A549 (cell line): ENCODE measurements at regions not wholly inside any gene's neighbourhood (a gene's known extent, or its start where the extent isn't known, plus 50 kb on each side); places are given as distances from the start of the nearest gene placed in this dataset.
A peak's percentile ranks its signal among the peaks of the same experiment; 100 is the strongest.

Source experiments
- ATAC-seq, 2 experiments: fragments of 200-7000 bp in 1 of 2; fragments of >200 bp in 1 of 2; cut with Nextera tagmentation in 1 of 2; cut with Tn5 transposase in 1 of 2; 3 replicates each; pipeline versions ENCODE4 v1.8.0 to v1.9.1; 2018 to 2020; ENCODE audit warnings: mild to moderate bottlenecking in 1 of 2, moderate library complexity in 1 of 2
- CTCF ChIA-PET: fragments of 300-600 bp; sonication (Branson Sonifier 250); formaldehyde crosslinking; extraction: SDS; loops from one replicate; lab custom pipeline; 2021; ENCODE audit warnings: antibody characterized with exemption, inconsistent platforms; lab: Yijun Ruan, JAX
- POLR2A ChIA-PET: fragments of 350-600 bp; formaldehyde crosslinking; extraction: SDS; loops from one replicate; lab custom pipeline; 2021; ENCODE audit warnings: antibody characterized with exemption, inconsistent platforms; lab: Yijun Ruan, JAX
- DNase-seq, 2 experiments: peaks; one replicate each; pipeline versions ENCODE4 v3.0.0 to v3.0.0-alpha.2; 2011 to 2016; ENCODE audit warnings: low read depth in 1 of 2, low spot score in 1 of 2
- FAIRE-seq: peaks from 2 replicates; lab custom pipeline; 2011; peaks lifted over from hg19 to GRCh38; lab: Jason Lieb, UNC
- H3K27ac ChIP-seq, 2 experiments: fragments of >200 bp; sonication (Bioruptor Twin); formaldehyde crosslinking; 3 replicates each; pipeline ENCODE4 v1.5.1; 2016 to 2017
- H3K4me1 ChIP-seq: fragments of >200 bp; sonication (Bioruptor Twin); formaldehyde crosslinking; 3 replicates; pipeline ENCODE4 v1.6.1; 2016
- H3K4me2 ChIP-seq: fragments of >200 bp; sonication (Bioruptor Twin); formaldehyde crosslinking; 3 replicates; pipeline ENCODE4 v1.6.1; 2016
- H3K4me3 ChIP-seq: fragments of >200 bp; sonication (Bioruptor Twin); formaldehyde crosslinking; 3 replicates; pipeline ENCODE4 v1.5.1; 2016
- H3K9me3 ChIP-seq: fragments of >200 bp; sonication (Bioruptor Twin); formaldehyde crosslinking; 3 replicates; pipeline ENCODE4 v1.6.1; 2016
- CBX2 ChIP-seq: fragments of 200-600 bp; sonication (generic); IDR thresholded peaks from 2 replicates; pipeline ENCODE4 v1.6.1; 2016; ENCODE audit warnings: low read depth, mild to moderate bottlenecking, borderline replicate concordance
- EHF ChIP-seq: fragments of 250-450 bp; sonication (Bioruptor Pico); IDR thresholded peaks from 2 replicates; pipeline ENCODE4 v1.5.0; 2020; ENCODE audit warnings: mild to moderate bottlenecking
- EHMT2 ChIP-seq: fragments of 200-600 bp; sonication (generic); IDR thresholded peaks from 2 replicates; pipeline ENCODE4 v1.6.1; 2016; ENCODE audit warnings: antibody characterized with exemption, low read depth, mild to moderate bottlenecking, moderate library complexity
- EP300 ChIP-seq, 2 experiments: fragments of >200 bp; sonication (Bioruptor Twin); formaldehyde crosslinking; IDR thresholded peaks; 2 replicates in 1 of 2; 3 replicates in 1 of 2; pipeline ENCODE4 v1.6.1; 2016 to 2017
- FOXS1 ChIP-seq: fragments of 250-450 bp; sonication (Bioruptor Pico); IDR thresholded peaks from 2 replicates; pipeline ENCODE4 v1.5.0; 2020; ENCODE audit warnings: mild to moderate bottlenecking, moderate library complexity
- HDAC2 ChIP-seq: fragments of 200-600 bp; sonication (generic); IDR thresholded peaks from 2 replicates; pipeline ENCODE4 v1.6.1; 2016
- HEYL ChIP-seq: fragments of 250-450 bp; sonication (Bioruptor Pico); IDR thresholded peaks from 2 replicates; pipeline ENCODE4 v1.8.0; 2021; ENCODE audit warnings: mild to moderate bottlenecking, moderate library complexity
- HMGXB4 ChIP-seq: fragments of 250-450 bp; sonication (Bioruptor Pico); IDR thresholded peaks from 2 replicates; pipeline ENCODE4 v1.5.0; 2021; ENCODE audit warnings: mild to moderate bottlenecking, moderate library complexity, borderline replicate concordance
- HOXA7 ChIP-seq: fragments of 250-450 bp; sonication (Bioruptor Pico); IDR thresholded peaks from 2 replicates; pipeline ENCODE4 v1.5.0; 2020; ENCODE audit warnings: mild to moderate bottlenecking, moderate library complexity
- JUNB ChIP-seq: fragments of >200 bp; sonication (Bioruptor Twin); formaldehyde crosslinking; IDR thresholded peaks from 2 replicates; pipeline ENCODE4 v1.6.1; 2016
- MAFK ChIP-seq: fragments of 450-650 bp; IDR thresholded peaks from 2 replicates; pipeline ENCODE4 v1.6.1; 2014; ENCODE audit not compliant: partially characterized antibody
- MAX ChIP-seq: IDR thresholded peaks from 2 replicates; pipeline ENCODE4 v1.6.1; 2012
- MYC ChIP-seq: IDR thresholded peaks from 2 replicates; pipeline ENCODE4 v1.6.1; 2012; ENCODE audit warnings: mild to moderate bottlenecking, inconsistent platforms, low read length, improper control_type of control experiment, borderline replicate concordance
- NFE2L2 ChIP-seq: fragments of 150-350 bp; conservative IDR thresholded peaks from 2 replicates; pipeline ENCODE4 v1.6.1; 2014; ENCODE audit warnings: low read length
- PHF8 ChIP-seq: fragments of 200-600 bp; sonication (generic); IDR thresholded peaks from 2 replicates; pipeline ENCODE4 v1.6.1; 2016; ENCODE audit warnings: low read depth, mild to moderate bottlenecking, antibody characterized with exemption, moderate library complexity, borderline replicate concordance
- RNF2 ChIP-seq: fragments of 200-600 bp; sonication (generic); IDR thresholded peaks from 2 replicates; pipeline ENCODE4 v1.6.1; 2016; ENCODE audit warnings: low read depth, mild to moderate bottlenecking, antibody characterized with exemption, moderate library complexity, borderline replicate concordance
- SMC3 ChIP-seq: fragments of >200 bp; sonication (Bioruptor Twin); formaldehyde crosslinking; IDR thresholded peaks from 3 replicates; pipeline ENCODE4 v1.6.1; 2018; ENCODE audit warnings: inconsistent platforms
- SREBF2 ChIP-seq: fragments of 450-650 bp; IDR thresholded peaks from 2 replicates; pipeline ENCODE4 v1.6.1; 2014; ENCODE audit warnings: mild to moderate bottlenecking, moderate library complexity
- TFCP2L1 ChIP-seq: fragments of 250-450 bp; sonication (Bioruptor Pico); IDR thresholded peaks from 2 replicates; pipeline ENCODE4 v1.5.0; 2021; ENCODE audit warnings: mild to moderate bottlenecking
- whole genome bisulfite sequencing: methylation state at CpG from one replicate; pipeline ENCODE4 v1.1.6; 2017; ENCODE audit errors: missing lambda C conversion rate; 5-methylcytosine and 5-hydroxymethylcytosine counted together
- TF ChIP-seq, protein P1 (sequence below): fragments of >200 bp; sonication (Bioruptor Twin); formaldehyde crosslinking; IDR thresholded peaks from 3 replicates; pipeline ENCODE4 v1.6.1; 2016
- TF ChIP-seq, protein P2 (sequence below): fragments of 450-650 bp; IDR thresholded peaks from 2 replicates; pipeline ENCODE4 v1.6.1; 2014; ENCODE audit warnings: antibody characterized with exemption
- TF ChIP-seq, protein P3 (sequence below): IDR thresholded peaks from 2 replicates; pipeline ENCODE4 v1.6.1; 2012; ENCODE audit warnings: low read depth, borderline replicate concordance
- TF ChIP-seq, protein P4 (sequence below): fragments of 150-350 bp; IDR thresholded peaks from 2 replicates; pipeline ENCODE4 v1.6.1; 2014; ENCODE audit warnings: low read depth, mild to moderate bottlenecking, low read length

- H3K4me2 ChIP-seq, result no peak overlapping the region
- H3K27ac ChIP-seq, result no peak overlapping the region
- no peaks in the 10 kb centered on the region; the same call in 2 of the 3 replicates for H3K9me3 ChIP-seq
- no peak for TF ChIP-seq HOXA7 (CRISPR knock-in tag)
- TF ChIP-seq, protein P1, sequence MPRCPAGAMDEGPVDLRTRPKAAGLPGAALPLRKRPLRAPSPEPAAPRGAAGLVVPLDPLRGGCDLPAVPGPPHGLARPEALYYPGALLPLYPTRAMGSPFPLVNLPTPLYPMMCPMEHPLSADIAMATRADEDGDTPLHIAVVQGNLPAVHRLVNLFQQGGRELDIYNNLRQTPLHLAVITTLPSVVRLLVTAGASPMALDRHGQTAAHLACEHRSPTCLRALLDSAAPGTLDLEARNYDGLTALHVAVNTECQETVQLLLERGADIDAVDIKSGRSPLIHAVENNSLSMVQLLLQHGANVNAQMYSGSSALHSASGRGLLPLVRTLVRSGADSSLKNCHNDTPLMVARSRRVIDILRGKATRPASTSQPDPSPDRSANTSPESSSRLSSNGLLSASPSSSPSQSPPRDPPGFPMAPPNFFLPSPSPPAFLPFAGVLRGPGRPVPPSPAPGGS, result no peak
- no peak for TF ChIP-seq SREBF2
- TF ChIP-seq, protein P2, sequence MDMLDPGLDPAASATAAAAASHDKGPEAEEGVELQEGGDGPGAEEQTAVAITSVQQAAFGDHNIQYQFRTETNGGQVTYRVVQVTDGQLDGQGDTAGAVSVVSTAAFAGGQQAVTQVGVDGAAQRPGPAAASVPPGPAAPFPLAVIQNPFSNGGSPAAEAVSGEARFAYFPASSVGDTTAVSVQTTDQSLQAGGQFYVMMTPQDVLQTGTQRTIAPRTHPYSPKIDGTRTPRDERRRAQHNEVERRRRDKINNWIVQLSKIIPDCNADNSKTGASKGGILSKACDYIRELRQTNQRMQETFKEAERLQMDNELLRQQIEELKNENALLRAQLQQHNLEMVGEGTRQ, result no peak
- TF ChIP-seq EHF (CRISPR knock-in tag), result no peak
- TF ChIP-seq RNF2, result no peak
- H3K4me3 ChIP-seq, result no peak overlapping the region
- CTCF ChIA-PET, result no interaction called here
- WGBS, result 6% methylated on average over 2 of the region's 2 CpGs
- ATAC-seq (no peak), FAIRE-seq (no peak), DNase-seq (peak in 1 of 2 experiments; percentile 5)
- POLR2A ChIA-PET, result no interaction called here
- H3K4me1 ChIP-seq, result no peaks in the 10 kb centered on the region
These were observed 142.5 kb downstream of the CXXC4 start for GRCh38 chr4:104352211-104352610.

GRCh38 chr4:104351706-104352105, 143.0 kb downstream of the CXXC4 start:
- 6% methylated on average over 3 of the region's 3 CpGs for WGBS
- Histone ChIP-seq H3K4me3 (no peak overlapping the region), H3K9me3 (no peaks in the 10 kb centered on the region; the same call in 2 of the 3 replicates), H3K4me1 (no peaks in the 10 kb centered on the region), H3K27ac (no peak overlapping the region), H3K4me2 (no peak overlapping the region)
- DNase-seq (no peak), FAIRE-seq (no peak), ATAC-seq (no peak)
- POLR2A ChIA-PET, result no interaction called here
- TF ChIP-seq HEYL (CRISPR knock-in tag) (no peak), MAFK (no peak), PHF8 (no peak)
- CTCF ChIA-PET, result no interaction called here

DNA sequence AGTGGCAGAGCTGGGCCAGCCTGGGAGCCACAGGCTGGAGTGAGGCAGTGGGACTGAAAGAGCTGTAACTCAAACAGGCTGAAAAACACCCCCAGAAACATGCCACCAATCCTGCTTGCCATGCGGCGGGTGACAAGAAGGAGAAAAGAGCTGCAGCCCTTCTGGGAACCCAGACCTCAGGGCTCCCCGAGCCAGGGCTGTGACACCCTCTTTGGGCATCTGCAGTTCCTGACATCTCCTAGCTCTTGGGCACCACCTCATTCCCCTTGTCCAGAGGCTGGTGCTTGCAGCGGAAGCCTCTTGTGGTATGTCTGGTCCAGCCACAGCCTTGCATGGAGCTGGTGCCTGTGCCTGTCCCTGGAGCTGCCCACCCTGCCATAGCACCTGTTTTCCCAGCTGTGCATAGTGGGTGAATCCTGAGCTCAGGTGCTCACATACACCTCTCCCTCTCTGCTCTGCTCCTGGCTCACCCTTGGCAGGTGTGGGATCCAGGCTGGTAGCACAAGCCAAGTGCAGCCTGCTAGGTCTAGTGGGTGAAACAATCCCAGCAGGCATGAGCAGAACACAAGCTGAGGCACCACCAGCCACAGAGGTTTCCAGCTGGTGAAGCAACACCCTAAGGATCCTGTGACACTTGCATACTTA, 149.0 kb downstream of the CXXC4 start:
- Histone ChIP-seq H3K4me3 (no peak overlapping the region), H3K27ac (no peak overlapping the region), H3K4me1 (no peaks in the 10 kb centered on the region), H3K9me3 (no peaks in the 10 kb centered on the region), H3K4me2 (no peak overlapping the region)
- 55% methylated on average over 3 of the region's 4 CpGs for WGBS
- no peak for FAIRE-seq
- no peak for ATAC-seq
- CTCF ChIA-PET, result no interaction called here
- POLR2A ChIA-PET, result no interaction called here
- no peak for DNase-seq
- TF ChIP-seq MAX, result no peak
- TF ChIP-seq NFE2L2, result no peak
- TF ChIP-seq, all 56 proteins: peak for 0

- ChIA-PET CTCF (no interaction called here), POLR2A (no interaction called here)
- Histone ChIP-seq H3K4me1 (no peaks in the 10 kb centered on the region), H3K4me3 (no peak overlapping the region), H3K27ac (no peak overlapping the region), H3K4me2 (no peak overlapping the region), H3K9me3 (no peaks in the 10 kb centered on the region)
- FAIRE-seq (no peak), ATAC-seq (no peak), DNase-seq (no peak)
- WGBS, result 26% methylated on average over 6 of the region's 11 CpGs
- TF ChIP-seq SMC3 (no peak), HOXA7 (CRISPR knock-in tag) (no peak), EHMT2 (no peak), MYC (no peak), TFCP2L1 (CRISPR knock-in tag) (no peak), HMGXB4 (no peak), EP300 (IDR thresholded peaks at IDR 0.05) (no peak), JUNB (no peak), CBX2 (no peak), FOXS1 (no peak), HDAC2 (no peak)
- TF ChIP-seq, protein P3, sequence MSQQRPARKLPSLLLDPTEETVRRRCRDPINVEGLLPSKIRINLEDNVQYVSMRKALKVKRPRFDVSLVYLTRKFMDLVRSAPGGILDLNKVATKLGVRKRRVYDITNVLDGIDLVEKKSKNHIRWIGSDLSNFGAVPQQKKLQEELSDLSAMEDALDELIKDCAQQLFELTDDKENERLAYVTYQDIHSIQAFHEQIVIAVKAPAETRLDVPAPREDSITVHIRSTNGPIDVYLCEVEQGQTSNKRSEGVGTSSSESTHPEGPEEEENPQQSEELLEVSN, result no peak
- TF ChIP-seq, protein P4, sequence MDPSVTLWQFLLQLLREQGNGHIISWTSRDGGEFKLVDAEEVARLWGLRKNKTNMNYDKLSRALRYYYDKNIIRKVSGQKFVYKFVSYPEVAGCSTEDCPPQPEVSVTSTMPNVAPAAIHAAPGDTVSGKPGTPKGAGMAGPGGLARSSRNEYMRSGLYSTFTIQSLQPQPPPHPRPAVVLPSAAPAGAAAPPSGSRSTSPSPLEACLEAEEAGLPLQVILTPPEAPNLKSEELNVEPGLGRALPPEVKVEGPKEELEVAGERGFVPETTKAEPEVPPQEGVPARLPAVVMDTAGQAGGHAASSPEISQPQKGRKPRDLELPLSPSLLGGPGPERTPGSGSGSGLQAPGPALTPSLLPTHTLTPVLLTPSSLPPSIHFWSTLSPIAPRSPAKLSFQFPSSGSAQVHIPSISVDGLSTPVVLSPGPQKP, result no peak
- TF ChIP-seq, protein P2, result no peak
These were observed 150.2 kb downstream of the CXXC4 start for GRCh38 chr4:104344342-104344980.
